Brain microvascular endothelial cell (primary cell): ENCODE measurements at regions not wholly inside any gene's neighbourhood (a gene's known extent, or its start where the extent isn't known, plus 50 kb on each side); places are given as distances from the start of the nearest gene placed in this dataset.

ENCODE experiments used
- DNase-seq: peaks from one replicate; pipeline ENCODE4 v3.0.0-alpha.2; 2020
- H3K27ac ChIP-seq: fragments of 250-450 bp; sonication (Bioruptor Pico); 2 replicates; pipeline ENCODE4 v1.5.1; 2020; ENCODE audit warnings: mild to moderate bottlenecking, moderate library complexity
- H3K27me3 ChIP-seq: fragments of 250-450 bp; sonication (Bioruptor Pico); replicated peaks from 2 replicates; pipeline ENCODE4 v1.5.1; 2020; ENCODE audit warnings: mild to moderate bottlenecking
- H3K36me3 ChIP-seq: fragments of 250-450 bp; sonication (Bioruptor Pico); replicated peaks from 2 replicates; pipeline ENCODE4 v1.5.1; 2020; ENCODE audit warnings: mild to moderate bottlenecking
- H3K4me3 ChIP-seq: 2 replicates; pipeline ENCODE4 v1.5.1; 2011; ENCODE audit warnings: low read depth, mild to moderate bottlenecking, control low read depth, low read length, moderate library complexity
- in situ Hi-C: cut with HindIII; loops from 2 replicates; pipeline ENCODE4 v1.10.0; 2017; ENCODE audit warnings: low sequenced_read_pairs, low pct_ligation_motif_present
- TF ChIP-seq, protein P1 (sequence below): IDR thresholded peaks from 2 replicates; pipeline ENCODE4 v1.5.1; 2011; ENCODE audit warnings: low read depth, mild to moderate bottlenecking, moderate library complexity, low read length, control low read depth, inconsistent platforms; ENCODE audit errors: missing control alignments

DNA sequence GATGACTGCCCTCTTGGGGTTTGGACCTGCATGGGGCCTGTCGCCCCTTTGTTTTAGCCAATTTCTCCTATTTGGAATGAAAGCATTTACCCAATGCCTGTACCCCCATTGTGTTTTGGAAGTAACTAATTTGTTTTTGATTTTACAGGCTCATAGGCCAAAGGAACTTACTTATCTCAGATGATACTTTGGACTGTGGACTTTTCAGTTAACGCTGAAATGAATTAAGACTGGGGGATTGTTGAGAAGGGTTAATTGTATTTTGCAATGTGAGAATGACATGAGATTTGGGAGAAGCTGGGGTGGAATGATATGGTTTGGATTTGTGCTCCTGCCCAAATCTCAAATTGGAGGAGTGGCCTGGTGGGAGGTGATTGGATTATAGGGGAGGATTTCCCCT, 185.8 kb upstream of the PHYHIPL start:
- H3K27me3 ChIP-seq, result no peaks in the 10 kb centered on the region

GRCh38 chr10:58991856-58992255, 184.6 kb upstream of the PHYHIPL start:
- in situ Hi-C loops, result no loop called here
- DNase-seq, result no peak
- no peak overlapping the region for H3K27ac ChIP-seq
- TF ChIP-seq, protein P1, sequence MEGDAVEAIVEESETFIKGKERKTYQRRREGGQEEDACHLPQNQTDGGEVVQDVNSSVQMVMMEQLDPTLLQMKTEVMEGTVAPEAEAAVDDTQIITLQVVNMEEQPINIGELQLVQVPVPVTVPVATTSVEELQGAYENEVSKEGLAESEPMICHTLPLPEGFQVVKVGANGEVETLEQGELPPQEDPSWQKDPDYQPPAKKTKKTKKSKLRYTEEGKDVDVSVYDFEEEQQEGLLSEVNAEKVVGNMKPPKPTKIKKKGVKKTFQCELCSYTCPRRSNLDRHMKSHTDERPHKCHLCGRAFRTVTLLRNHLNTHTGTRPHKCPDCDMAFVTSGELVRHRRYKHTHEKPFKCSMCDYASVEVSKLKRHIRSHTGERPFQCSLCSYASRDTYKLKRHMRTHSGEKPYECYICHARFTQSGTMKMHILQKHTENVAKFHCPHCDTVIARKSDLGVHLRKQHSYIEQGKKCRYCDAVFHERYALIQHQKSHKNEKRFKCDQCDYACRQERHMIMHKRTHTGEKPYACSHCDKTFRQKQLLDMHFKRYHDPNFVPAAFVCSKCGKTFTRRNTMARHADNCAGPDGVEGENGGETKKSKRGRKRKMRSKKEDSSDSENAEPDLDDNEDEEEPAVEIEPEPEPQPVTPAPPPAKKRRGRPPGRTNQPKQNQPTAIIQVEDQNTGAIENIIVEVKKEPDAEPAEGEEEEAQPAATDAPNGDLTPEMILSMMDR, result no peak
- no peaks in the 10 kb centered on the region for H3K36me3 ChIP-seq
- no peaks in the 10 kb centered on the region for H3K27me3 ChIP-seq
- H3K4me3 ChIP-seq, result no peak overlapping the region

More for the DNA sequence above, 185.8 kb upstream of the PHYHIPL start:
- TF ChIP-seq, protein P1, result no peak
- no peak for DNase-seq
- no peak overlapping the region for H3K27ac ChIP-seq
- in situ Hi-C loops, result no loop called here
- H3K4me3 ChIP-seq, result no peak overlapping the region
- H3K36me3 ChIP-seq, result no peaks in the 10 kb centered on the region

DNA sequence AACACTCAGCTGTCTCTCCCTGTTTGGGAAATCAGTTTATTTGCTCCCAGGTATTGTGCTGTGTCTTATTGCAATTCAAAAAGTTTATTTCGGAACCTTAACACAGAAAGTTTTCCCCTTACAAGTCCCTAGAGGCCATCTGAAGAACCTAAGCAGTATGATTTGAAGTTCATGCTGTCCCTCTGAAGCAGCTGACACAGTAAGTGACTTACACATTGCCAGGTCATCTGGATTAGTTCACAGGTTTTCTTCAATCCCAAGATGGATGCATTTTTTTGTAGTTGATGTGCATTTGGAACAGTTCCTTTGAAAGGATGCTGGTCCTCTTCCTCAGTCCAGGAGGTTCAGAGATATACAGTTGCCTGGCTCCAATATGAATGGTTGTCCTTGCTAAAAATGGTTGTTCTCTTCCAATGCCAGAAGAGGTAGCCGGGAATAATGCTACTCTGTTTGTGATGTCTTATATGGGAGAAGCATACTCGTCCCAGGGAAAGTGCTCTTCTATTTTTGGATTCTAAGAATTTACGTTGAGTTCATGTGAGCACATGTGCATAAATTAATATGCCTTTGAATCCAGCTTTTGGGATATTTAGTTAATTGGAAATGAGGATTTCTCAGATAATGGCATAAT, 183.5 kb upstream of the PHYHIPL start:
- no peak for DNase-seq

GRCh38 chr10:58993480-58994221, 182.8 kb upstream of the PHYHIPL start:
- H3K27me3 ChIP-seq, result no peaks in the 10 kb centered on the region
- DNase-seq, result no peak
- in situ Hi-C loops, result no loop called here
- no peaks in the 10 kb centered on the region for H3K36me3 ChIP-seq
- no peak overlapping the region for H3K4me3 ChIP-seq
- H3K27ac ChIP-seq, result no peak overlapping the region
- TF ChIP-seq, protein P1, result no peak

More for the DNA sequence above, 183.5 kb upstream of the PHYHIPL start:
- Histone ChIP-seq H3K4me3 (no peak overlapping the region), H3K27ac (no peak overlapping the region), H3K27me3 (no peaks in the 10 kb centered on the region), H3K36me3 (no peaks in the 10 kb centered on the region)
- TF ChIP-seq, protein P1, result no peak
- in situ Hi-C loops, result no loop called here

DNA sequence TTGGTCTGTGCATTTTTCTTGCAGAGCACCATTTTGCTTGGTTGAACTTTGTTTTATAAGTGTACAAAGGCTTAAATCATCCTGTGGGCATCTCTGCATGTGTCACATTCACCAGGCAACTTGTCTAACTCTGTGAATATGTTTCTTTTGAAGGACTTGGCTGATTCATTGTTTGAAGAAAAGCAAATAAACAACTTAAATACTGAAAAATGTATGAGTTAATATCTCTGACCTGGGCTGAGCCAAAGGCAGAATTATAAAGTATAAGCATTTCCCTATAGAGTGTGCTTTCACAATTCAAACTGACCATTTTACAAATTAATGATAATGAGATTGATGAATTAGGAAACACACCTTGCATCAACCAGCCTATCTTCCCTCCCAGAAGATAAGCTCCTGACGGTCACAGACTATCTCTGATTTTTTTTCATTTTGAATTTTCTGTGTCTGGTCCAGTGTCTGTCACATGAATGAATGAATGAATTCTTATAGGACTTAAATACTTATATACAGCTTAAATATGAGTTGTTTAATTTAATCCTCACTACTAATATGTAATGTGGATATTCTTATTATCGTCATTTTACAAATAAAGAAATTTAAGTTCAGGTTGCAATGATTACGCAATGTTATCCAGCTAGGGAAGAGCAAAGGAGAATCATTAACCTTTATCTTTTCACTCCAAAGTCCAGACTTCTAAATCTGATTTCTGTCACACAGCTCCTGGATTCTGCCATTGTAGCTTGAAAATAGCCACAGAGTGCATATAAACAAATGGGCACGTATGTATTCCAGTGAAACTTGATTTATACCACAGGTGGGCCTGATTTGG, 182.0 kb upstream of the PHYHIPL start:
- TF ChIP-seq, protein P1, result no peak
- in situ Hi-C loops, result no loop called here
- no peak for DNase-seq
- H3K27me3 ChIP-seq, result no peaks in the 10 kb centered on the region
- no peak overlapping the region for H3K27ac ChIP-seq
- no peak overlapping the region for H3K4me3 ChIP-seq
- H3K36me3 ChIP-seq, result no peaks in the 10 kb centered on the region
